ENCODE measurements at regions not wholly inside any gene's neighbourhood (a gene's known extent, or its start where the extent isn't known, plus 50 kb on each side); places are given as distances from the start of the nearest gene placed in this dataset.

- Mint-ChIP-seq H3K27ac (ENCODE audit: low read depth, unreplicated experiment) (no peak overlapping the region), H3K27me3 (ENCODE audit: insufficient read depth, unreplicated experiment) (no peaks in the 10 kb centered on the region), H3K36me3 (ENCODE audit: insufficient read depth, unreplicated experiment) (no peaks in the 10 kb centered on the region), H3K4me3 (ENCODE audit: unreplicated experiment) (no peak overlapping the region), H3K9me3 (ENCODE audit: unreplicated experiment) (no peaks in the 10 kb centered on the region), H3K4me1 (ENCODE audit: insufficient read depth, unreplicated experiment) (no peaks in the 10 kb centered on the region)
- POLR2A ChIA-PET = no interaction called here
- no peak for TF ChIP-seq CTCF (IDR thresholded peaks at IDR 0.05; ENCODE audit: unreplicated experiment)
- CTCF ChIA-PET = no interaction called here
- intact Hi-C loops (cut with micrococcal nuclease) = no loop called here
- no TSS peak for BruUV-seq (replicated peaks)
- no peak for DNase-seq (ENCODE audit: unreplicated experiment)
Observed at GRCh38 chrX:88526385-88526784, 220.6 kb upstream of the CPXCR1 start.

GRCh38 chrX:88558421-88558820 is 188.6 kb upstream of the CPXCR1 start:
- Mint-ChIP-seq H3K27me3 (ENCODE audit: insufficient read depth, unreplicated experiment) (no peaks in the 10 kb centered on the region), H3K4me1 (ENCODE audit: insufficient read depth, unreplicated experiment) (no peaks in the 10 kb centered on the region), H3K4me3 (ENCODE audit: unreplicated experiment) (no peak overlapping the region), H3K9me3 (ENCODE audit: unreplicated experiment) (no peaks in the 10 kb centered on the region), H3K27ac (ENCODE audit: low read depth, unreplicated experiment) (no peak overlapping the region), H3K36me3 (ENCODE audit: insufficient read depth, unreplicated experiment) (no peaks in the 10 kb centered on the region)
- no peak for DNase-seq (ENCODE audit: unreplicated experiment)
- no TSS peak for BruUV-seq (replicated peaks)
- ChIA-PET CTCF (no interaction called here), POLR2A (no interaction called here)
- no peak for TF ChIP-seq CTCF (IDR thresholded peaks at IDR 0.05; ENCODE audit: unreplicated experiment)
- intact Hi-C loops (cut with micrococcal nuclease) = no loop called here

GRCh38 chrX:88560673-88561330 is 186.2 kb upstream of the CPXCR1 start:
- Mint-ChIP-seq H3K4me3 (ENCODE audit: unreplicated experiment) (no peak overlapping the region), H3K4me1 (ENCODE audit: insufficient read depth, unreplicated experiment) (no peaks in the 10 kb centered on the region), H3K27ac (ENCODE audit: low read depth, unreplicated experiment) (no peak overlapping the region), H3K36me3 (ENCODE audit: insufficient read depth, unreplicated experiment) (no peaks in the 10 kb centered on the region), H3K9me3 (ENCODE audit: unreplicated experiment) (no peaks in the 10 kb centered on the region), H3K27me3 (ENCODE audit: insufficient read depth, unreplicated experiment) (no peaks in the 10 kb centered on the region)
- no peak for DNase-seq (ENCODE audit: unreplicated experiment)
- no TSS peak for BruUV-seq (replicated peaks)
- intact Hi-C loops (cut with micrococcal nuclease) = no loop called here
- no peak for TF ChIP-seq CTCF (IDR thresholded peaks at IDR 0.05; ENCODE audit: unreplicated experiment)
- ChIA-PET CTCF (interaction anchor here (0.7 kb wide), 1 partner anchor 133 kb away, joined by 3 read pairs; no protein-coding TSS in a partner anchor), POLR2A (no interaction called here)

GRCh38 chrX:88584283-88584682 is 162.7 kb upstream of the CPXCR1 start:
- H3K27me3 Mint-ChIP-seq (ENCODE audit: insufficient read depth, unreplicated experiment) = no peaks in the 10 kb centered on the region
- ChIA-PET POLR2A (no interaction called here), CTCF (no interaction called here)
- no TSS peak for BruUV-seq (replicated peaks)
- intact Hi-C loops (cut with micrococcal nuclease) = no loop called here
- H3K36me3 Mint-ChIP-seq (ENCODE audit: insufficient read depth, unreplicated experiment) = no peaks in the 10 kb centered on the region
- no peak overlapping the region for H3K27ac Mint-ChIP-seq (ENCODE audit: low read depth, unreplicated experiment)
- H3K9me3 Mint-ChIP-seq (ENCODE audit: unreplicated experiment) = peaks cover 16% of the 10 kb centered on the region
- TF ChIP-seq CTCF (IDR thresholded peaks at IDR 0.05; ENCODE audit: unreplicated experiment) = no peak
- H3K4me1 Mint-ChIP-seq (ENCODE audit: insufficient read depth, unreplicated experiment) = no peaks in the 10 kb centered on the region
- no peak for DNase-seq (ENCODE audit: unreplicated experiment)
- no peak overlapping the region for H3K4me3 Mint-ChIP-seq (ENCODE audit: unreplicated experiment)

All from MCF 10A (cell line).